Heart left ventricle (tissue), 13 donors: ENCODE measurements at regions not wholly inside any gene's neighbourhood (a gene's known extent, or its start where the extent isn't known, plus 50 kb on each side); places are given as distances from the start of the nearest gene placed in this dataset.

ENCODE experiments used
- POLR2A ChIP-seq, 2 donors: fragments of 450-650 bp; IDR thresholded peaks; one replicate each; pipeline ENCODE4 v1.6.1; 2017; ENCODE audit warnings: antibody characterized with exemption in 2 of 2, mild to moderate bottlenecking in 2 of 2, moderate library complexity in 2 of 2
- TF ChIP-seq, protein P1 (sequence below), 12 donors: fragments of 200-600 bp; sonication (generic) in 4 of 12; IDR thresholded peaks; one replicate each; pipeline versions ENCODE4 v1.5.0 to v1.8.0; 2018 to 2022; ENCODE audit warnings: antibody characterized with exemption in 12 of 12, mild to moderate bottlenecking in 5 of 12
- donor health status: ischemic (EF 13 %, LVEDD 7.1; RV severe dilation, severe dysfunction).
- donor health status: DM: no; HTN: yes; CAD: no.
- donor health status: DM: no; HTN: no; CAD: no.
- donor health status: ischemic (EF 25% LVEDD 6.9; RV normal size, moderate dysfunction).
- donor health status: ischemic (EF 25% LVEDD 5.7; RV mildly dilated, moderate dysfunction).
- donor health status: ischemic (EF 35%, LVEDD 5.7; RV mildly dilated, moderate dysfunction).
- donor health status: nonischemic (EF 11% LVEDD 7.7; RV severe dilation, severe dysfunction).
- donor health status: DM: yes; HTN: yes; CAD: no.
- donor health status: PGD.
- donor health status: ischemic (EF 29% LVEDD 5.4; RV normal size, mild dysfunction).
- donor health status: nonischemic (EF 23%, LVEDD 6.1; RV moderate dilation, normal function).

DNA sequence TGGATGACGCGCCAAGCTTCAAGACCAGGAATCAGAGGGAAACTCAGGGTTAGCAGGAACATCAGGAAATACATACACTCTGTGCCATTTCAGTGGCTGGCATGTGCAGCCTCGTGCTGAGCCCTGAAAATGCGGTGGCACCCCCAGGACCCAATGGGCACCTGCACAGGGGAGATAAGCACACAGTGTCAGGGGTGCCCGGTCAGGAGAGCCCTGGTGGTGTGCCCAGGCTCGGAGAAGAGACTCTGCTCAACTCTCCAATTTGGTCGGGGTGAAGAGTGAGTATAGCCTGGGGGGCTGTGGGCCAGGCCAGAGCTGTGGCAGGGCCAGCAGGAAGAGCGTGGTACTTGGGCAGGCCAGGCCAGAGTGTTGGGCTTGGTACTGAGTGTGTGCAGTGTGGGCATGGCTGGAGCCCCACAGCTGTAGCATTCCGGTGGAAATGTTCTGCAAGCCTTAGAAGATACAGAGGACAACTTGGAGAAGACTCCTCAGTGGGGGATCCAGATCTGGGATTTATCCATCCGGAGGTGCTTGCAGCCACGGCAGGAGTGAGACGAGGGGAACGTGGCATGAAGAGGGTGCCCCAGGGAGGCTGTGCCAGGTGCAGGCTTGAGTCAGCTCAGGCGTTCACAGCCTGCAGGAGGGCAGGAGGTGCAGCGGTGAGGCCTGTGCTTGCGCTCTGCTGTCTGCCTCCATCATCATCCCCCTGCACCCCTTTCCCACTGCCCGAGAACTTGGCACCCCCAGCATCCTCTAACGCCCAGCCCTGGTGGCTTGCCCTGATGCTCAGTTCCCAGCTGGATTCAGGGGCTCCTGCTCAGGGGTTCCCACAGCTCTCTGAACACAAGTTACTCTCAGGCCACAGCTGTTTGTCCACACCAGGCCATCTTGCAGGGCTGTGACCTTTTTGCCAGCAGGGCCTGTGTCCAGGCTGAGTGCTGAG, 451.7 kb upstream of the HS6ST1 start:
- TF ChIP-seq, protein P1, sequence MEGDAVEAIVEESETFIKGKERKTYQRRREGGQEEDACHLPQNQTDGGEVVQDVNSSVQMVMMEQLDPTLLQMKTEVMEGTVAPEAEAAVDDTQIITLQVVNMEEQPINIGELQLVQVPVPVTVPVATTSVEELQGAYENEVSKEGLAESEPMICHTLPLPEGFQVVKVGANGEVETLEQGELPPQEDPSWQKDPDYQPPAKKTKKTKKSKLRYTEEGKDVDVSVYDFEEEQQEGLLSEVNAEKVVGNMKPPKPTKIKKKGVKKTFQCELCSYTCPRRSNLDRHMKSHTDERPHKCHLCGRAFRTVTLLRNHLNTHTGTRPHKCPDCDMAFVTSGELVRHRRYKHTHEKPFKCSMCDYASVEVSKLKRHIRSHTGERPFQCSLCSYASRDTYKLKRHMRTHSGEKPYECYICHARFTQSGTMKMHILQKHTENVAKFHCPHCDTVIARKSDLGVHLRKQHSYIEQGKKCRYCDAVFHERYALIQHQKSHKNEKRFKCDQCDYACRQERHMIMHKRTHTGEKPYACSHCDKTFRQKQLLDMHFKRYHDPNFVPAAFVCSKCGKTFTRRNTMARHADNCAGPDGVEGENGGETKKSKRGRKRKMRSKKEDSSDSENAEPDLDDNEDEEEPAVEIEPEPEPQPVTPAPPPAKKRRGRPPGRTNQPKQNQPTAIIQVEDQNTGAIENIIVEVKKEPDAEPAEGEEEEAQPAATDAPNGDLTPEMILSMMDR (IDR thresholded peaks at IDR 0.05): no peak
- no peak for TF ChIP-seq POLR2A (IDR thresholded peaks at IDR 0.05)
